C4-2B (cell line): ENCODE measurements at regions not wholly inside any gene's neighbourhood (a gene's known extent, or its start where the extent isn't known, plus 50 kb on each side); places are given as distances from the start of the nearest gene placed in this dataset.

Experiments
- ZFX ChIP-seq: fragments of 450-650 bp; IDR thresholded peaks from 2 replicates; pipeline ENCODE4 v1.6.1; 2017
- TF ChIP-seq, protein P1 (sequence below): fragments of 450-650 bp; conservative IDR thresholded peaks from 2 replicates; pipeline ENCODE4 v1.5.1; 2017; ENCODE audit warnings: mild to moderate bottlenecking

- TF ChIP-seq, protein P1, sequence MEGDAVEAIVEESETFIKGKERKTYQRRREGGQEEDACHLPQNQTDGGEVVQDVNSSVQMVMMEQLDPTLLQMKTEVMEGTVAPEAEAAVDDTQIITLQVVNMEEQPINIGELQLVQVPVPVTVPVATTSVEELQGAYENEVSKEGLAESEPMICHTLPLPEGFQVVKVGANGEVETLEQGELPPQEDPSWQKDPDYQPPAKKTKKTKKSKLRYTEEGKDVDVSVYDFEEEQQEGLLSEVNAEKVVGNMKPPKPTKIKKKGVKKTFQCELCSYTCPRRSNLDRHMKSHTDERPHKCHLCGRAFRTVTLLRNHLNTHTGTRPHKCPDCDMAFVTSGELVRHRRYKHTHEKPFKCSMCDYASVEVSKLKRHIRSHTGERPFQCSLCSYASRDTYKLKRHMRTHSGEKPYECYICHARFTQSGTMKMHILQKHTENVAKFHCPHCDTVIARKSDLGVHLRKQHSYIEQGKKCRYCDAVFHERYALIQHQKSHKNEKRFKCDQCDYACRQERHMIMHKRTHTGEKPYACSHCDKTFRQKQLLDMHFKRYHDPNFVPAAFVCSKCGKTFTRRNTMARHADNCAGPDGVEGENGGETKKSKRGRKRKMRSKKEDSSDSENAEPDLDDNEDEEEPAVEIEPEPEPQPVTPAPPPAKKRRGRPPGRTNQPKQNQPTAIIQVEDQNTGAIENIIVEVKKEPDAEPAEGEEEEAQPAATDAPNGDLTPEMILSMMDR: no peak
- no peak for TF ChIP-seq ZFX
Measured at GRCh38 chr7:85596827-85597226, 410.0 kb upstream of the SEMA3D start.
